K562 (cell line): ENCODE measurements at regions not wholly inside any gene's neighbourhood (a gene's known extent, or its start where the extent isn't known, plus 50 kb on each side); places are given as distances from the start of the nearest gene placed in this dataset.

ENCODE experiments used
- AFF4 ChIP-seq: sonication (generic); formaldehyde crosslinking; IDR thresholded peaks from 2 replicates; pipeline ENCODE4 v1.8.0; 2023; ENCODE audit warnings: mild to moderate bottlenecking, missing genetic modification reagents
- ARNT ChIP-seq, 2 experiments: fragments of 450-650 bp; IDR thresholded peaks; 2 replicates each; pipeline ENCODE4 v1.6.1; 2016; ENCODE audit warnings: mild to moderate bottlenecking in 1 of 2
- CTCF ChIP-seq, 3 experiments: IDR thresholded peaks in 2 of 3; conservative IDR thresholded peaks in 1 of 3; 2 replicates each; pipeline ENCODE4 v1.5.1; 2011 to 2012; ENCODE audit warnings: low read length in 3 of 3, mild to moderate bottlenecking in 3 of 3, control low read depth in 2 of 3, improper control_type of control experiment in 1 of 3, inconsistent platforms in 1 of 3, low read depth in 1 of 3, mixed read lengths in 1 of 3, moderate library complexity in 1 of 3; ENCODE audit not compliant: insufficient read depth in 2 of 3
- EP300 ChIP-seq: IDR thresholded peaks from 2 replicates; pipeline ENCODE4 v1.6.1; 2012; ENCODE audit warnings: low read length, improper control_type of control experiment
- FOSL1 ChIP-seq: fragments of 200-800 bp; sonication (Bioruptor generic); conservative IDR thresholded peaks from 2 replicates; pipeline ENCODE4 v1.6.1; 2016; ENCODE audit warnings: missing genetic modification characterization, missing compliant biosample characterization
- GABPA ChIP-seq: fragments of 200-800 bp; sonication (Bioruptor generic); conservative IDR thresholded peaks from 2 replicates; pipeline ENCODE4 v1.6.1; 2016; ENCODE audit warnings: low read depth, missing genetic modification characterization, missing compliant biosample characterization
- HCFC1 ChIP-seq: IDR thresholded peaks from 2 replicates; pipeline ENCODE4 v1.6.1; 2012; ENCODE audit warnings: low read depth, low read length, improper control_type of control experiment
- KLF13 ChIP-seq: fragments of 450-650 bp; IDR thresholded peaks from 2 replicates; pipeline ENCODE4 v1.6.1; 2016; ENCODE audit warnings: missing genetic modification characterization, low read depth, mild to moderate bottlenecking, missing compliant biosample characterization, moderate library complexity, borderline replicate concordance
- TAF1 ChIP-seq: IDR thresholded peaks from 2 replicates; pipeline ENCODE4 v1.6.1; 2011; ENCODE audit warnings: mild to moderate bottlenecking, low read length, moderate library complexity; ENCODE audit not compliant: insufficient read depth, control insufficient read depth, severe bottlenecking; ENCODE audit errors: extremely low read depth
- TOE1 ChIP-seq, 2 experiments: fragments of 450-650 bp in 1 of 2; sonication (generic) in 1 of 2; formaldehyde crosslinking in 1 of 2; IDR thresholded peaks; 2 replicates each; pipeline versions ENCODE4 v1.7.1 to v1.8.0; 2016 to 2022; ENCODE audit warnings: borderline replicate concordance in 2 of 2, mild to moderate bottlenecking in 2 of 2, antibody characterized with exemption in 1 of 2, inconsistent platforms in 1 of 2, low read depth in 1 of 2, missing genetic modification reagents in 1 of 2, moderate library complexity in 1 of 2
- TF ChIP-seq, protein P1 (sequence below), 2 experiments: fragments of 450-650 bp in 1 of 2; IDR thresholded peaks; 2 replicates each; pipeline ENCODE4 v1.6.1; 2011 to 2017; ENCODE audit warnings: low read depth in 2 of 2, antibody characterized with exemption in 1 of 2, borderline replicate concordance in 1 of 2, low read length in 1 of 2, mild to moderate bottlenecking in 1 of 2, mixed read lengths in 1 of 2; ENCODE audit not compliant: control insufficient read depth in 1 of 2

GRCh38 chr14:87601036-87601435 lies 391.9 kb downstream of the GALC start:
- TF ChIP-seq AFF4 (CRISPR knock-in tag) (no peak), ARNT (IDR thresholded peaks at IDR 0.05) (no peak), TAF1 (no peak), EP300 (no peak), HCFC1 (no peak), KLF13 (tag) (no peak), TOE1 (IDR thresholded peaks at IDR 0.05; ENCODE audit: borderline replicate concordance) (no peak), TOE1 (CRISPR knock-in tag; IDR thresholded peaks at IDR 0.05; ENCODE audit: borderline replicate concordance, low read depth) (no peak), CTCF (IDR thresholded peaks at IDR 0.05 in 2 of 3, conservative IDR thresholded peaks at IDR 0.05 in 1 of 3; ENCODE audit: insufficient read depth in 2 of 3, low read depth in 1 of 3, low read length in 3 of 3) (no peak), FOSL1 (no peak), GABPA (tag) (no peak)
- TF ChIP-seq, protein P1, sequence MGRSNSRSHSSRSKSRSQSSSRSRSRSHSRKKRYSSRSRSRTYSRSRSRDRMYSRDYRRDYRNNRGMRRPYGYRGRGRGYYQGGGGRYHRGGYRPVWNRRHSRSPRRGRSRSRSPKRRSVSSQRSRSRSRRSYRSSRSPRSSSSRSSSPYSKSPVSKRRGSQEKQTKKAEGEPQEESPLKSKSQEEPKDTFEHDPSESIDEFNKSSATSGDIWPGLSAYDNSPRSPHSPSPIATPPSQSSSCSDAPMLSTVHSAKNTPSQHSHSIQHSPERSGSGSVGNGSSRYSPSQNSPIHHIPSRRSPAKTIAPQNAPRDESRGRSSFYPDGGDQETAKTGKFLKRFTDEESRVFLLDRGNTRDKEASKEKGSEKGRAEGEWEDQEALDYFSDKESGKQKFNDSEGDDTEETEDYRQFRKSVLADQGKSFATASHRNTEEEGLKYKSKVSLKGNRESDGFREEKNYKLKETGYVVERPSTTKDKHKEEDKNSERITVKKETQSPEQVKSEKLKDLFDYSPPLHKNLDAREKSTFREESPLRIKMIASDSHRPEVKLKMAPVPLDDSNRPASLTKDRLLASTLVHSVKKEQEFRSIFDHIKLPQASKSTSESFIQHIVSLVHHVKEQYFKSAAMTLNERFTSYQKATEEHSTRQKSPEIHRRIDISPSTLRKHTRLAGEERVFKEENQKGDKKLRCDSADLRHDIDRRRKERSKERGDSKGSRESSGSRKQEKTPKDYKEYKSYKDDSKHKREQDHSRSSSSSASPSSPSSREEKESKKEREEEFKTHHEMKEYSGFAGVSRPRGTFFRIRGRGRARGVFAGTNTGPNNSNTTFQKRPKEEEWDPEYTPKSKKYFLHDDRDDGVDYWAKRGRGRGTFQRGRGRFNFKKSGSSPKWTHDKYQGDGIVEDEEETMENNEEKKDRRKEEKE (IDR thresholded peaks at IDR 0.05; ENCODE audit: borderline replicate concordance in 1 of 2, control insufficient read depth in 1 of 2, low read depth in 2 of 2, low read length in 1 of 2), result no peak
